GM23248 (cell line): ENCODE measurements at regions not wholly inside any gene's neighbourhood (a gene's known extent, or its start where the extent isn't known, plus 50 kb on each side); places are given as distances from the start of the nearest gene placed in this dataset.

Experiments used
- EZH2 ChIP-seq: fragments of 200-600 bp; sonication (generic); IDR thresholded peaks from 2 replicates; pipeline ENCODE4 v1.6.1; 2018; ENCODE audit warnings: antibody characterized with exemption, mild to moderate bottlenecking; ENCODE audit not compliant: insufficient read depth, poor library complexity, severe bottlenecking
- EZH2phosphoT487 ChIP-seq: fragments of 200-600 bp; sonication (generic); IDR thresholded peaks from 2 replicates; pipeline ENCODE4 v1.6.1; 2018; ENCODE audit warnings: antibody characterized with exemption, moderate library complexity, mild to moderate bottlenecking, low read depth; ENCODE audit not compliant: insufficient read depth

GRCh38 chr6:91152824-91153223 is 566.0 kb upstream of the MAP3K7 start:
- TF ChIP-seq EZH2phosphoT487, result no peak
- no peak for TF ChIP-seq EZH2
